GM18868 (cell line): ENCODE measurements at regions not wholly inside any gene's neighbourhood (a gene's known extent, or its start where the extent isn't known, plus 50 kb on each side); places are given as distances from the start of the nearest gene placed in this dataset.

Experiments
- ATAC-seq: cut with Tn5 transposase; IDR thresholded peaks from one replicate; pipeline ENCODE4 v1.9.1; 2021; ENCODE audit warnings: mild to moderate bottlenecking, moderate library complexity; ENCODE audit not compliant: unreplicated experiment

DNA sequence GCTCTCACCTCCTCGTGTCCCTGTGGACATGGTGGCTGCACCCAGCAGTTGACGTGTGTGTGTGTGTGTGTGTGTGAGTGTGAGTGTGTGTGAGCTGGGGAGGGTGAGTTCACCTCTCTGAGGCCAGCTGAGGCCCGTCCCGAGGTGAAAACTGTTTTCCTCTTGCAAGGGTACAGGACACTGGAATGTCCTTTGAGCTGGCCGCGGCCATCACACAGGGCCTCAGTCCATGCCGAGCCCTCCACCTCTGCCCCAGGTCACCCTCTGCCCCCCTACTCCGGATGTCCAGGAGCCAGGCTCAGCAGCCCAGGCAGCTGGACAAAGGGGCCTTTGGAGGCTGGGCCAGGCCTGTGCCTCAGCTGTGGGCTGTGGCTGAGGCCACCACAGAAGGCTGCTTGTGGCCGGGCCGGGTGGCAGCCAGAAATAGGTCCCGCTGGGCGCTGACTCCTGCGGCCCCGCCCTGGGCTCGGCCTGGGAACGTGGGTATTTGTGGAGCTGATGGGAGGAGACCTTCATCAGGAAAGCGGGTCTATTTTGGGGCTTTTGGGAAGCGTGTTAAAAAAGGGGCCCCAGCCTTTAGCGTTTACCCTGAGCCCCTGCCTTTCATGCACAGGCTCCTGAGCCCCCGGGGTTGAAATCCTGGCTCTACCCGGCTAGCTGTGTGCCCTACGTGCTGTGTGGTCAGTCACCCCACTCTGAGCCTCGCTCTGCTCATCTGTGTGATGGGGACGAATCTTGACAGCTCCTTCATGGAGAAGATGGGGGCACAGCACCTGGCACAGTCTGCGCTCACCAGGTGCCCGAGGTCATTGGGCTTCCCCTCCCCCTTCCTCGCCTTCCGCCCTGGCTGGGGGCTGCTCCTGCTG, 75.1 kb upstream of the IER5L start:
- no peak for ATAC-seq

- no peak for ATAC-seq
These were observed 72.7 kb upstream of the IER5L start for GRCh38 chr9:129250786-129251185.

DNA sequence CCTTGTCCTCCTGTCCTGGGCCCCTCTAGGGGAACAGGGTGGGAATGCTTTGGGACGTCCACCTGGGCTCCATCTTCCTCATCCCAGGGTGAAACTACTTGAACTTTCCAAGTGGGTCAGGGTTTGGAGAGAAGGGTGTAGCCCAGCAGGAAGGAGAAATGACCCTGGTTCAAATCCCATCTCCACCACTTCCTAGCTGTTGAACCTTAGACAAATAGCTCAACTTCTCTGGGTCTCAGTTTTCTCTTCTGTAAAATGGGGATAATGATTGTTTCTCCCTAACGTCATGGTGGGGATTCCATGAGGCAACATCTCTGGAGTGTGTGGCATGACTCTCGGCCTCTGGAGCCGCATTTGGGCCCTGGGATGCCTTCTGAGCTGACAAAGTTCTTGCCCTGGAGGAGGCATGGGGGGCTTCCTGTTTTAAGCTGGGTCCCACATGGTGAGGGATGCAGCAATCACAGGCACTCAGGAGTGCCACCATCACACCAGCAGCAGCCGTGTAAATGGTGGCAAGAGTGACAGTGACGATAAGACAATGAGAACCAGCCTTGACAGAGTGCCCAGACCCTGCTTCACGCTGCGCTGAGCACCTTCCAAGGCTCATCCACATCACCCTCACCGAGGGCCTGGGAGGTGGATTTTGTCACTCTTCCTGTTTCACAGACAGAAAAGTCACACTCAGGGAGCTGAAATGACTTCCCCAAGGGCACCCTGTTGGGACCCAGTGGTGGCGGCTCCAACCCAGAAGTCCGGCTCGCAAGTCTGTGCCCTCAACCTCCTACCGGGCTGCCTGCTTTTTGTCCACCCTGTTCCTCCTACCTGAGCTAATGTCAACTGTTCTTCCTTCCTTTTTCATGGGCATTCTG, 69.5 kb upstream of the IER5L start:
- no peak for ATAC-seq

DNA sequence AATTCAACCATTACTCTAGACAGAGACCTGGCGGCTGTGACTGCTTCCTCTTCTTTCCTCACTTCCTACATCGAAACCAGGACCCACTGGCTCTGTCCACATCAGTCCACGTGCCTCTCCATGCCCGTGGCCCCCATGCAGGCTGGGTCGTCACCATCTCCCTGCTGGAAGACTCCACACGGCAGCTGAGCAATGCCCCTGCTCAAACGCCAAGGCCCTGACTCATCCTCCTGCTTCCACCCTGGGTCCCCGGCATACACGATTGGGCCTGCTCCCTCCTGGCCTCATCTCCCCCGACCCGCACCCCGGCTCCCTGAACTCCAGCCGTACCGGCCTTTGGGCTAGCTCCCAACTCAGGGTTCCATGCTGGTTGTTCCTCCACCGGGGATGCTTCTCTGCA, 67.2 kb upstream of the IER5L start:
- no peak for ATAC-seq

DNA sequence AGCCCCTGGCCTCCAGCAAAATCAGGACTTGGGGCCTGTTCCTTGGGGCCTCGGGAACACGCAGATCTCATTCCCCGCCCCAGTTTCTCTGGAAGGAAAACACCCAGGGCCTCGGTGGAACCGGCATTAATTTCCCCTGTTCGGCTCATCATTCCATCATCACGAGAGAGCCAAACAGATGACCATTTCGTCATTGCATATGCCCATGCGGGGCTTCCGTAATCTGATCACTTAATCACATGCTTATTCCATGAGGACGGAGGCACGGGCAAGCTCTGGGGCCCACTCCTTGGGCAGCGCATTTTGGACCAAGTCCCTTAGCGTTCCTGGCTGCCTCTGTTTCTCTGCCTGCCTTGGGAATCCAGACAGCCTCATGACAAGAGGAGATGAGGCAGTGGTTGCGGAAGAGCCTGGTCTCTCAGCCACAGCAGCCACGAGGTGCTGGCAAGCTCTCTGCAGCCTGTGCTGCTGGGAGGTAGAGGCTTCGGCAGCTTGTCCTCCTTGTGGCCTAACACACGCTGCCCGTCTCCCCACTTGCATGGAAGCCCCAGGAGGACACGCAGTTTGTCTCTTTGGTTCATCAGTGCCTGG, 65.0 kb upstream of the IER5L start:
- ATAC-seq, result no peak

DNA sequence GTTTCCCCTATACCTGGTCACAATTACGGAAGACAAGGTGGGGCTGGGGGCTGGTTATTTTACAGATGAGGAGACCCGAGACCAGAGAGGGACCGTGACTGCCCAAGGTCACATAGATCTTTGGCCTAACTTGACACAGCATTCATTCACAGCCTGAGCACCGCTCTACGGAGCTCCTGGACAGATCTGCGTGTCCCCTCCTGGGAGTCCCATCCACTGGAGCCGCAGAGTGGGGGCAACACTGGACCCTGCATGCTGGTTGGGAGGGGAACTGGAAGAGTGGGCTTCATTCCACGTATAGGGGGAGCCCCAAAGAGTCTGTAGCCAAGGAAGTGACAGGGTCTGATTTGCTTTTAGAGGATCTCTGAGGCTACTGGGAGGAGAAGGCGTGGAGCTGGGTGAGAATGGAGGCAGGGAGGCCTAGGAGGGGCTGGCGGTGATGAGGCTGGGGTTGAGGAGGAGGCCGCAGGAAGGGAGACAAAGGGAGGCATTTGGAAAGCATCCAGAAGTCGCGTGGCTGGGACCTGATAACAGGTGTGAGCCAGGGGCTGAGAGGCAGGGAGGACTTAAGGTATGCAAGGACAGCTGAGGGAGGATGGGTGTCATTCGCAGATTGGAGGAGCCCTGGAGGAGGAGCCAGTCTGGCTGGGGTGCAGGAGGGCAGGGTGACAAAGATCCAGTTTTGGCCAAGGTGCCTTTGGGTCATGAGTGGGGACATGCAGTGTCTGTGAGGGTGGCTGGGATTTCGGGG, 64.3 kb upstream of the IER5L start:
- no peak for ATAC-seq

GRCh38 chr9:129241725-129242124, 63.7 kb upstream of the IER5L start:
- no peak for ATAC-seq

DNA sequence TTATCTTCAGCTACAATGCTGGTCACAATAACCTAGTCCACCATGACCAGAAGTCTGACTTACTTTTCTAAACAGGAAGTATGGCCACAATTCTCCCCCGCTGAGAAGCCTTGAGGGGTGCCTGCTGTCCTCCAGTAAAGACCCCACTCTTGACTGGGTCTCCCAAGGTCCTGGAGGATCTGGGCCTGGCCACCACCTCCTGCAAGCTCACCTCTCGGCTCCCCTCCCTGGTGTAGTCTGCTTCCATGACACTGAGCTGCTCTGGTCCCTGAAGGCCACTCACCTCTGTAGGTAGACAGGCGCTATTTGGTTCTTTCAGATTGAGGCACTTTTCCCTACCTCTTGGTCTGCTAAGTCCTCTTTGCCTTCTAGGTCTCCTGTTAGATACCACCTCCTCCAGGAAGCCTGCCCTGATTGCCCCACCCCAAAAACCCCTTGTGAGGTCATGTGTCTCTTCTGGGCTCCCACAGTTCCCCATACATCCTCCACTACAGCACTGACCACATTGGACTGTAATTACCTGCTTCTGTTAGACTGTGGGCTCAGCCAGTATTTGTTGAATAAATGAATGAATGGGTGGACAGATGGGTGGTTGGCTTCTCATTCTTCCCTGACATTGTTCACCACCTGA, 62.6 kb upstream of the IER5L start:
- ATAC-seq, result no peak

GRCh38 chr9:129239946-129240490, 62.0 kb upstream of the IER5L start:
- ATAC-seq, result no peak

- ATAC-seq, result no peak
These were observed 59.7 kb upstream of the IER5L start for GRCh38 chr9:129237803-129238202.

- no peak for ATAC-seq
These were observed 59.1 kb upstream of the IER5L start for GRCh38 chr9:129237164-129237611.

- ATAC-seq, result no peak
These were observed 58.5 kb upstream of the IER5L start for GRCh38 chr9:129236441-129237145.

GRCh38 chr9:129235931-129236331, 57.9 kb upstream of the IER5L start:
- ATAC-seq, result no peak

DNA sequence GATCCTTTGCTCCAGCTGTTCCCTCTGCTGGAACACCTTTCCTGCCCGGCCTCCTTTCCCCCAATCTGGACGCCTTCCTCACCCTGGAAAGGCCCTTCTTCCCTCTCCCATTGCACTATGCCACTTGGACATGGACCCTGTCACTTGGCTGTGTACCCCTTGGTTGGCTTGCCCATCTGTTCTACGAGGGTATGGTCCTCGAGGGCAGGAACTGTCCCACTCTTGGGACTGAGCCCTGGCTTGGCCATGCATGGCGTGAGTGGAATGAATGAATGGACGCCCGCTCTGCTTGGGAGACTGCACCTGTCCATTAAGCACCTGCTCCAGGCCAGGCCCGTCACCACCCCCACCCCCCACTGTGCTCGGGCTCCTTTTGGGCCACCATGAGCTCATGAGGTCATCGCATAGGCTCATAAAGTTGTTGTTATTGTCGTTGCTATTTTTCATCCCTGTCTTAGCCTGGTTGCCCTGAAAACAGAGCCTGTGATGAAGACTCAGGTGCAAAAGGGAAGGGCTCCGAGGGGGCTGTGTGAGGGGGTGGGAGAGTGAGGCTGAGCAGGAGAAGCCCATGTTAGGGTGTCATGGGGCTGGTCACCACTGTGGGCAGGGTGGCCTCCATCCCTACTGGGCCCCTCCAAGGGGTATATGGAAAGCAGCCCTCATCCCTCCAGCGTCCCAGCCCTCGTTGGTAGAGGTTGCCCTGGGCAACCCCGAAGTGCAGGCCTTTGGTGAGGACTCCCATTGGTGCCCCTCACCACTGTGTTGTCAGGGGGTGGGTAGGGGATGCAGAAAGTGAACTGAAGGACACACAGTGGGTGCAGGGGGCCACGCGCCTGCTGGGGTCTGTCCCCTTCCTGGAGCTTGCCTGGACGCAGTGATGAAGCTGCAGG, 57.2 kb upstream of the IER5L start:
- ATAC-seq, result no peak

- no peak for ATAC-seq
These were observed 56.4 kb upstream of the IER5L start for GRCh38 chr9:129234491-129234890.

DNA sequence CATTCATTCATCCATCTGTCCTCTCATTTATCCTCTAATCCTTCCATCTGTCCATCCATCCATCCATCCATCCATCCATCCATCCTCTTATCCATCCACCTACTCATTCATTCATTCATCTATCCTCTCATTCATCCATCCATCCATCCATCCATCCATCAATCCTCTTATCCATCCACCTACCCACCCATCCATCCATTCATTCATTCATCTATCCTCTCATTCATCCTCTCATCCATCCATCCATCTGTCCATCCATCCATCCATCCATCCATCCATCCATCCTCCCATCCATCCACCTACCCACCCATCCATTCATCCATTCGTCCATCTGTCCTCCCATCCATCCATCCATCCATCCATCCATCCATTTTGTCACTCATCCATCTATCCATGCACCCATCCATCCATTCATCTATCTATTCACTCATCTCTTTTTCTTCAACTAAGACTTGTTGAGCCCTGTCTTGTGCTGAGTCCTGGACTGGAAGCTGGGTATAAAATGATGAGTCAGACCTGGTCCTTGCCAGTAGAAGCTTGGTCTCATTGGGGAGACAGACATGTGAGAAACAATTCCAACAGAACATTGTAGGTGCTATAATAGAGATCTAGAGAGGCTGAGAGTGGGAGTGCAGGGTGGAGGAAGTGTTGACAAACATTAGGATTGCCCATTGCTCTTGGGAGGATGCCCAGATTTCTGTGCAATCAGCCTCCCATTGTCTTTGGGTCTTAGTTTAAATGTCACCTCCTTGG, 55.0 kb upstream of the IER5L start:
- ATAC-seq, result no peak

DNA sequence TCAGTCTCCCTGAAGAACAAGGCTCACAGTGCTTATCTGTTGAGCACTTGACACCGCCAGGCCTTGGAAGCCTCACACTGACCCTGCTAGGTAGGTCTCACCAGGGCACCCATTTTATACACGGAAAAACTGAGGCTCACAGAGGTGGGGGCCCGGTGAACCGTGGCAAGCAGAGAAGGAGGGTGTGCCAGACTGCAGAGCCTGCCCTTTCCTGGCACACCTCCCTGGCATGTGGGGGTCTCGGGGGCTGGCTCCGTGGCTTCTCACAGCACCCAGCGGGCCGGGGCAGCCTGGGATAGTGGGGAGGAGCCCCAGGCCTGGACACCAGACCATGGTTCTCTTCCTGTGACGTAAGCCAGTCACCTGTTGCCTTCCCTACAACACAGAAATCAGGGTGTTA, 53.7 kb upstream of the IER5L start:
- no peak for ATAC-seq
